HG03060 (cell line): ENCODE measurements at regions not wholly inside any gene's neighbourhood (a gene's known extent, or its start where the extent isn't known, plus 50 kb on each side); places are given as distances from the start of the nearest gene placed in this dataset.

Experiments used
- ATAC-seq: cut with Tn5 transposase; IDR thresholded peaks from one replicate; pipeline ENCODE4 v1.9.1; 2021; ENCODE audit warnings: low read depth, moderate number of reproducible peaks; ENCODE audit not compliant: unreplicated experiment

DNA sequence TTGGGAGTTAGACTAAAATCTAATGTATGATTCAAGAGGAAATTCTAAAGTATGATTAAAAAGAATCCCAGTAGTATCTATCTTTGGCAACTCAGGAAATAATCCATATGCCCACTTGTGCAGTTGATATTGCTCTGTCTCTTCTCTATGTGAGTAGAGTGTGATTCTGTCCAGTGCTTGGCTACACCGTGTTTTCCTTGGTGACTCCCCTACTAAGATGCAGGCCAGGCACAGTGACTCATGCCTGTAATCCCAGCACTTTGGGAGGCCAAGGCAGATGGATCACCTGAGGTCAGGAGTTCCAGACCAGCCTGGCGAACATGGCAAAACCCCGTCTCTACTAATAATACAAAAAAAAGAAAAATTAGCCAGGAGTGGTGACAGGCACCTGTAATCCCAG is 495.4 kb downstream of the MAT2B start:
- ATAC-seq, result no peak

DNA sequence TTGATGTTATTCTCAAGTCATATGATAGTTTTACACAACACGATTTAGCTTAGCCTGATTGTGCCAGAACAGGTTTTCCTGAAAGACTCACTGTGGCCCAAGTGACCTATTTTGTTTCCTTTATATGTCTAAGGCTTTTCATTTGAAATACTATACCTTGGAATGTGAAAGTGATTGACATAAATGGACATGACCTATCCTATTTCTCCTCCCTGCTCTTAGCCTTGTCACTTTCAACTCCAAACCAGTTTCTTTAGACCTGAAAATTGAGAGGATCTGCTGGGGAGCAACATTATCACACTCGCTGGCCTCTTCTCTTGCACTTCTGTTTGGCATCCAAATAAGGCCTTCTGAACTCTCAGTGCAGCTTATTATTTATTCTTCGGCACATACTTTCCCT is 496.8 kb downstream of the MAT2B start:
- no peak for ATAC-seq

DNA sequence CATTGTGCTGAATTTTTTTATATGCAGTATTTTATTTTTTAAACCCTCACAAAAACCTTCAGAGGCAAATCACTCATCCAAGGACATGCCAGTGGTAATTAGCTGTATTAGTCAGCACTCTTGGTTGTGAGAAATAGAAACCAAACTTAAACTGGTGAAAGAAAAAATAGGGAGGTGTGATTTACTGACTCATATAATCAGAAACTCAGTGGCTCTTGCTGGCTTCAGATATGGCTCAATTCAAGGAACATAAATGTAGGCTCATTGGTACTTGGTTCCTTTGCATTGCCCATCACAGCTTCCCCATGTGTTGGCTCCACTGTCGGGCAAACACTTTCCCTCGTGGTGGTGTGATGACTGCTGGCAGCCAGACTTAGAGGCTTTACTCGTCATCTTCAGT is 497.2 kb downstream of the MAT2B start:
- ATAC-seq, result no peak

DNA sequence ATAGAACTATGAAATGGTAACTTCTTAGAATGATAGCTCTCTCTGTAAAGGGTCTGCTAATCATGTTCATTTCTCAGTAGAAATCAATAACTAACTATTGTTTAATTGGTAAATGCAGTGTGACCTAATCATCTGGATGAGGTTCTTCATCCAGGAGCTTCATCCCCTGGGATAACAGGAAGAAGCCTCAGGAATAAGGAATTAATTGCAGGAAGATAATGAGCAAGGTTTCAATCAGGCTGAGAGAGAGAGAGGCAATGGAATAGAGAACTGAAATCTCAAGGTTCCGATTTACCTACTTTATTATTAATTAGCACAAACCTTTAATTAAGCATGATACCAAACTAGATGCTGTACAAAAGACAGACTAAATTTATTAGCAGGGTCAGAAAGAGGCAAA is 499.7 kb downstream of the MAT2B start:
- no peak for ATAC-seq

DNA sequence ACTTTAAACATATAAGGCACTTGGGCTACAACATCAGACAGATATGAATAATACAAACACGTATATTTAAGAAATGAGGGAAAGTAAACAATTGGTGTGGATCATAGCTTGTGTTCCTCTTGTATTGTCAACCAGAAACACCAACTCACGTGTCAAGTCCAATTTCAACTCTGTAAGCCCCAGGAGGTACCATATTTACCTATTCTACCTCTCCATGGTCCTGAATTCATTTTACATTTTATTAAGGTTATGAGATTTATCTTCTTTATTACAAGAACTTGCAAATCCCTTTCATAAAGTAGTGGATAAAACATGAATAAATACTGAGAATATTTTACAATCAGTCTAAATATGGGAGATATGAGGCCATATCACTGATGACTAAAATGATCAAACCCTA is 501.6 kb downstream of the MAT2B start:
- no peak for ATAC-seq

DNA sequence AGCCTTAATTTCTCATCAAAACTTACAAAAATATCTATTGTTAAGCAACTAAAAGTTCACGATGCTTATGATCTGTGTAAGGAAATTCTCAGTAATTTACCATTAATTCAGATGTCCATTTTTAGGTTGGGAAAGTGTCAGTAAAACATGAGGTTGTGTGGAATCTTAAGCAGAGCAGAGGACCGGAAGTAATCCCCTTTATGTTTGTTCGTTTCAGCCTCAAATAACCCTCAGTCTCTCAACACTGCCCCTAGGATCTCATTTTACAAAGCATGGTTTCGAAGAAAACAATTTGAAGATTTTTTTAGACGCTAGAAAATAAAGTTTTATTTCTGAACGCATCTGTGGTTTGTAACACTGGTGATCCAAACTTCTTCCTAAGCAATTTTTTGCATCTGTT is 504.2 kb downstream of the MAT2B start:
- no peak for ATAC-seq

DNA sequence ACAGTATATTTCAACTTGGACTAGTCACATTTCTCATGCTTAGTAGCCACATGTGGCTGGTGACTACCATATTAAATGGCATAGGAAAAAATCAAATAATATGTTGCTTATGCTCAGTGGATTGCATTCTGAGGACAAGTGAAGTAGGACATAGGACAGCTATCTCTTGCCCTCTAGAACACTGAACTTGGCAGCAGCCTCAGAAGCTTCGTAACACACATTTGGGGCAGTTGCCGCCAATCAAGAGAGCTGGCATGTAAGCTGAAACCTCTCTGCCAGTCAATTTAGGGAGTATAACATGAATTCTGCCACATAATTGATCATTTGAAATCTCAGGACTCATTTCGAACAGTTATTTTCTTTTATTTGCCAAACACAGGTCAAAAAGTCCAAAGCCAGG is 505.5 kb downstream of the MAT2B start:
- ATAC-seq, result no peak

DNA sequence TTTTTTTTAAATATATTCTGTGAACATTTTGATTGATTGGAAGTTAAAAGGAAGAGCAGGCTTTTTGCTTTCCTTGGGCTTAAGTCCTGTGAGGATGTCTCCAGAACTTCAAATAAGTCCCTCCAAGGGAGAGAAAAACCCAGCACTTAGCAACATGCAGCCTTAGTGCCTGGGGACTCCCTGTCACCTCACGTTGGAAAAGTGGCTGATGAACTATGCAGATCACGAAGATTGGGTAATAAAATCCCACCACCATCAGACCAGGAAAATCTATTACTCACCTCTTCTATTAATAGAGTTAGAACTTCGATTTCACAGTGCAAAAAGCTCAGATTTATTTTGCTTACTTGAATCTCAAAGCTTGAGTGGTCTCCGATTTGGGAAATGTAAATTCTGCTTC is 507.0 kb downstream of the MAT2B start:
- ATAC-seq, result no peak

DNA sequence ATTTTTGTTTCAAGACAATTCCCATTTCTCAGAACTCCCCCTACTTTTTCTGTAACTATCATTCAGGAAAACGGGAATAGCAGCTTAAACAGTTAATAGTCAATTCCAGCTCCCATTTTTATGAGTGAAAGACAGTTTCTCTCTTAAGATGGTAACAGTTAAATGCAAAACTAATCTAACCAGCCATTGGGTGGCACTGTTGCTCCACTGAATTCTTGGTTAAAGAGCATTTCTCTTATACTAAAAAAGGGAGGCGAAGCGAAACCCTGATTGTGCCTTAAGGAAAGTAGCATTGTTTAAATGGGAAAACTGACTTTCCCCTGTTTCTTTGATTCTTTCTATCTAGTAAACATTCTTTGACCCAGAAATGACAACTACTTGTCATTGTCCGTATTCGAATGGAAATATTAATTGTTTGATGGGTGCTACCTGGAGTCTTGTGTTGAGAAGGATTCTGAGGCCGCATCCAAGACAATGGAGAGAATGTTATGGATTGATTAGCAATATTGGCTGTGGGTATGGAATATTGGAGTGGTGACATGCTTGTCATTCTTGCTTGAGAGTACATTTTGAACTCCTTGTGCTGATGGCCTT is 507.8 kb downstream of the MAT2B start:
- peak; percentile 88 for ATAC-seq

DNA sequence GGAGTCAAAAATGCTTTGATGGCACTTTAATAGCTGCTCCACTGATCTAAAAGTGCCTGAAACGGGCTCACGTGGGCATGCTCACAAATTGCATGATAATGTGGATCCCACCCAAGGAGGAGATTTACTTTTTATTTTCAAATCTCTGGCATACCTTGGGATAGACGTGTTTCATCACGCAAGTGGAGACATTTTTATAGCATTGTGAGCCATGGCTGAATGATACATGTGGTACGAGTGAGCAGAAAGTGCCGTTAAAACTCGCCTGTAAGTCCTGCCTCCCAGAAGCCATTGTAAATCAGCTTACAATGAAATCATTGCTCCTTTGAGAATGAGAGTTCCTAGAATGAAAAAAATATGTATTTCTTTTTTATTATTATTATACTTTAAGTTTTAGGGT is 514.7 kb downstream of the MAT2B start:
- no peak for ATAC-seq

DNA sequence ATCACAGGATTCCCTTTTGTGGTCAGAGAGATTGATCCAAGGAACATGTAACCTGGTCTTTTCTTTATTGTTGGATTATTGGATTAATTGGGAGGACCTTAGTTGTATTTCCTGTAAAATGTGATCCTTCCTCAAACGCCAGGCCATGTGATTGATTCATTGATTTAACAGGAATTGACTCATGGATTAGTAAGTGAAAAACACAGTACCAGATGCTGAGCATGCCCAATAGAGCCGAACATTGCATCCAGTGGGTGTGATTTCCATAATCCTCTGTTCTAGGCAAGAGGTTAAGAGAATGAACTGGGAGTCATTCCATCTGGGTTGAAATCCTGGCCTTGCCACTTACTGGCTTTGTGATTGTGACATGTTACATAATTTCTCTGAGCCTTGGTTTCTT is 522.3 kb downstream of the MAT2B start:
- no peak for ATAC-seq

DNA sequence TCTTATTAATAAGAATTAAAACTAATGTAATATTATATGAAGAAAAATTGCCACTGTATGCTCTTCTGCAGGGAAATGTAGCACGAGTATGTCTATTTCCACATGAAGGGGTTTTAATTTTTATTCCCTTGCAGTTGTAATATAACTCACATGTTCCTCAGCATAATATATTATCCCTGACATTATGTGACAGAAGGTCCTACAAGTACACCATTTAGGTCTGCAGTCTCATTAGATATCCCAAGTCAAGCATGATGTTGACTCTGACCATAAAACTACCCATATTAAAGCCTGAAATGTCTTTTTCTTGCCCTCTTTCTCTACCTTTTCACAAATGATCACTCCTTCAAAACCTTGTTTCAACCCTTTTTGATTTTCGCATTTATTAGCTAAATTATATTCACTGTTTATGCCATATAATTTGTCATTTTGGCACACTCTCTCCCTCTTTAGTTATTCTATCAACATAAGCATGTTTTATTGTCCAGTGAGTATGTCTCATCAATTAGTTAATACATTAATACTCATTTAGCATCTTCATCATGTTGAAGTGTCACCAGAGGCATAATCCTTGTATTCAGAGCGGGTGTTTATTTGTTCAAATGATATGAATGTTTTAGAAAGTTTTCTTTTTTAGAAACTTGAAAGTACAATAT is 532.8 kb downstream of the MAT2B start:
- no peak for ATAC-seq

DNA sequence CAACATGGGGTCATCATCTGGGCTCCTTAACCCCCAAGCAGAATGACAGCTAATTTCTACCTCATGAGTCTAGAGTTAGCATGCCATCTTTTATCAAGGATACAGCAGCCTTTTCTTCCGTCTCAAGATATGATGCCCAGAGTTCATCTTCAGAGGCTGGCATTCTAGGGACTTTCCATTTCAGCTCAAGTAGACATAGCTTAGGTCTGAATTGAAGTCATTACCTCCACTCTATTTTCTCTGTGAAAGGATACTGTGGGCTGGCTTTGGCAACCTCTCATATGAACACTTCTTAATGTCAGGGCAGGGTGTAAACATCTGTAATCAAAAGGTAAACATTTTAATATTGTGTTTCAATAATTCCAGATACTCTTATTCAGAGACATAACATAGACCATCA is 535.7 kb downstream of the MAT2B start:
- ATAC-seq, result no peak

DNA sequence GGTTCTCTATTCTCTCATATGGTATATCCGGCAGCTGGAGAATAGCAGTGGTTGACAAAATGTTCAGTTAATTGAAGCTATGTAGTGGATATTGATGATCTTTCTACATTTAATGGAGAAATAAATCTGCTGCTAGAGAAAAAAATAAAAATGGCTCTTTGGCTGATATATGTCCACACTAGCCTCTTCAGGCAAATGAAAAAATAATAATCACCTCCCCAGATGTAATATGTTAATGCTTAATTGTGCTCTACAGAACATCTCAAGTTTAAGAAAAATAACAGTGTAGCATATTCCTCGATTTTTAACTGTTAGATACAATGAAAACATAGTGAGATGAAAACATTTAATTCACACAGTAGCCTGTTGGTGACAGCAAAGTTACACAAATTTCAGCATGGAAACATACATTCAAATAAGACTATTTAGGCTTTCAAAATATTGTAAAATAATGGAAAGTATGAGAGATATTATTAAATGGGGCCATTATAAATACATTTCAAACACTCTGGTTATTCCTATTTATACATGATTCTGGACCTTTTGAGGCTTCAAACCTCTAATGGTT is 543.0 kb downstream of the MAT2B start:
- no peak for ATAC-seq

DNA sequence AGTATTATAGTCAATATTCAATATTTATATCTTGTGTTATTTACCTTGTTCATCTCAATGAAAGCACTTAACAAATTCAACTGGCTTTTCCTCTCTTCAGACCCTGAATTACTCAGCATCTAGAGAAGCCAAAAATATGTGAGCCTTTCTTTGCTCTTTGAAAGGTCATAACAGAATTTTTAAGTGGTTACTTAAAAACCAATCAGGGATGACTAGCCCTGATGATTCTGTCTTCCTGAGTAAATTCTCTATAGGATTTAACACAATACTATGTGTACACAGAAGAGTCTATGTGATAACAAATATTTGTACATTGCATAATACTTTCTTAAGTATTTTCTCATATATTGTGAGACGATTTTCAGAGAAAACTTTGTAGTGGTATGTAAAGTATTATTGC is 546.3 kb downstream of the MAT2B start:
- ATAC-seq, result no peak

DNA sequence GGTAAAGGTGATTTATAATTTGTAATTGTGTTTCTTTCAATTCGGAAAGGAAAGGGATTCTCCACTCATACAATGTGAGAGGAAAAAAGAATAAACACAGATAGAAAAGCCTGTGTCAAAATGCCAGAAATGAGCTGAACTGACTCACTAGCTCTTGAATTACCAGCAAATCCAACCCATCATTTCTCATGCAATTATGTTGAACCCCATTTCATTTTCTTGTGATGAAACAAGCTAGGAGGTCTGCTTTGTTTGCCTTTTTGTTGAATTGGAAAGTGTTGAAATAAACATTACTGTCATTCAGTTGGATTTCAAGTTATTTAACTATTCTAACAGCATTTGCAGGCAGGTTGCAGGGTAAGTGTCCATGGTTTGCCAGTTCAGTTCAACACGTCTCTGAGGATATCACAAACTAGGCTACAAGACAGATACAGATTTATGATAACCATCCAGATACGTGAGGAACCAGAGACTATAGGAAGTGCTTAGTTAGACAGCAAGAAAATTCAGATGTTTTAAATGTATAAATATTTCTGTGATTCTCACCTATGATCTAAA is 547.2 kb downstream of the MAT2B start:
- ATAC-seq, result no peak

DNA sequence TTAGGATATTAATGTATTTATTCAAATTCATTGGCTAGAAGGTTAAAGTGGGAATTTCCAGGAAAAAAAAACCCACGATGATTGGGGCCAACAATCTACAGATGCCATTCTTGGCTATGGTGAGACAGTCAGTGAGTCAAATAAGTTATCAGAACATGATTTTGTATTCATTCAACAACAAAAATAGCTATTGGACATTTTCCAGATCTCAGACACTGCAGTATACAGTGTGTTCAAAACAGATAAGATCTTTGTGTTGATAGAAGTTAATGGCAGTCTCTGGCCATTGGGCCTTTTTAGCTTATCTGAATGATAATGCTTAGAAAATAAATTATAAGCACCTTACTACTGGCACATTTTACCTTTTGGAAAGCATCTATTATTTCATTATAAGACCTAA is 547.7 kb downstream of the MAT2B start:
- no peak for ATAC-seq

DNA sequence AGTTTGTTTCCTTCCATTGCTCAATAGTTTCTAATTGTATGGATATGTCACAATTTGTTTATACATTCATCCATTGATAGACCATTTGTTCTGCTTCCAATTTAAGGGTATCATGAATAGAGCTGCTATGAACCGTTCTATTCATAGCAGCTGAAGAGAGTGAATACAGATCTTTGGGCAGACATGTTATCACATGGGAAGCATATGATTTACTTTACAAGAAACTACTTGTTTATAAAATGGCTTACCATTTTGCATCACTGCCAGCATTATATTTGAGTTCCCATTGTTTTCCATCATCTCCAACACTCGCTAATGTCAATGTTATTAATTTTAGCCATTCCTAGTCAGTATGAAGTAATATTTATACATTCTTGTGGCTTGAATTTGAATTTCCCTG is 549.0 kb downstream of the MAT2B start:
- no peak for ATAC-seq

DNA sequence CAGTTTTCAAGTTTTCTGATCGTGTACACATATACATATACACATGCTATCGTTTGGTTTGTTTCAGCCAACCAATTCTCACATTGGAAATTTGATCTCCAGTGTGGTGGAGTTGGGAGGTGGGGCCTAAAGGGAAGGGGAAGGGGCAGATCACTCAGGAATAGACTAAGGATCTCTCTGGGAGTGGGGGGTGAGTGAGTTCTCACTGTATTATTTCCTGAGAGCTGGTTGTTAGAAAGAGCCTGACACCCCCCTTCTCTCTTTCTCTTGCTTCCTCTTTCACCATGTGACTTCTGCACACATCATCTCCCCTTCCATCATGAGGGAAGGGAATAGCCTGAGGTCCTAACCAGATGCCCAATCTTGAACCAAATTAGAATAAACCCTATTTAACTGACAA is 551.7 kb downstream of the MAT2B start:
- ATAC-seq, result no peak

DNA sequence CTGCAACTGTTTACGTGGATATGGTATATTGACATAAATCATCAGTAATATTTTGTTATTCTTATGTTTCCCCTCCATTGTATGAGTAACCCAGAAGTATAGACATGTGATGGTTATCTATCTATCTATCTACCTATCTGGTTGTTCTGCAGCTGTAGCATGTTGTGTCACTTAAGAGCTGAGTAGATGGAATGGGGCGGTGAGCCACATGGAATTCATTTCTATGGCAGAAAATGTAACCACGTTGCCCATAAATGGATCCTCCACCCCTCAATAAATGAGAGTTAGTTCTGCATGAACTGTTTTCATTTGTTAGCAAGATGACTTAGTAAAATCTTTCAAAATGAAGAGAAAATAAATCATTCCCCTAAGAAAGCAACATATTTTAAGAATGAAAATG is 553.2 kb downstream of the MAT2B start:
- no peak for ATAC-seq

DNA sequence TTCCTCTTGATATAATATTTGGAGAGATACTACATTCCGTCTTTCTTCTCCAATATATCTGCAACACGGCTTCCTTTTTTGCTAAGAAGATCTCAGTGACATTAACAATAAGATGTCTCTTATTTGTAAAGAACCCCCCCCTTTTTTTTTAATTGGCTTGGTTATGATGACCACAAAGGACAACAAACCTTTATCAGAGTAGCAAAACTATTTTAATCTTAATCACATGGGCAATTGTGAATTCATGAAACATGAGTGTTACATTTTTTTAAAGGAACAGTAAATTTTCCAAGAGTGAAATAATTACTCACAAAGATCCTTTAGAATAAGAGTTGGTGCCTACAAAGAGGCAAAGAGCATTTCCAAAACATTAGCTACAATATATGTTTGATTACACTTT is 554.1 kb downstream of the MAT2B start:
- ATAC-seq, result no peak

DNA sequence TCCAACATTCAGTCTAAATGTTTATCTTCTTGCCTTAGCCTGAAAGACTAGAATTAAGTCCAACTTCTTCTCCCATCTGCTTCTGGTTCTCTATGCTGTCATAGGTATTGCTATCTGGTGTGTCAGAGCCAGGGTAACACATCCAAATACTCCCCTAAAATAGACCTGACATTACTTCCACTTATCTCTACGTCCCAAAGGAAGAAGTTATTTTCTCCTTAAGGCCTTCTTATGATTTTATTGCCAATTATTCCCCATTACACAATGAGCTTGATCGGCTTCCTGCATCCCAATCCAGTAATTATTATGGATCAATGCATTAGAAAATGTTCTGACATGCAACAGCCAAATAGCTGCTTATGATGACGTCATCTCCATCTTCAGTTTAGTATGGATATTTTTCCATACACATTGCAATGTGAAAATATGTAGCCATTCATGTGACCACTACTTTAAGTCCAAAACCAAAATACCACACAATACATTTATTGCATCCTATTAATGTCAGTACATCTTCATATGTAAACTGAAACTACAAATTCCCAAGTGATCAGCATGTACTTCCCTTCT is 555.5 kb downstream of the MAT2B start:
- ATAC-seq, result no peak
